Astrocyte of the spinal cord (primary cell): ENCODE measurements at regions not wholly inside any gene's neighbourhood (a gene's known extent, or its start where the extent isn't known, plus 50 kb on each side); places are given as distances from the start of the nearest gene placed in this dataset.

Experiments
- DNase-seq: peaks from one replicate; pipeline ENCODE4 v3.0.0; 2011; ENCODE audit warnings: low read depth, low spot score
- H3K4me3 ChIP-seq: 2 replicates; pipeline ENCODE4 v1.5.1; 2011; ENCODE audit warnings: low read depth, mild to moderate bottlenecking, low read length, moderate library complexity
- CTCF ChIP-seq: IDR thresholded peaks from 2 replicates; pipeline ENCODE4 v1.5.1; 2012; ENCODE audit warnings: low read depth, mild to moderate bottlenecking, low read length, inconsistent platforms
- in situ Hi-C: cut with HindIII; loops from 2 replicates; pipeline ENCODE4 v1.10.0; 2017; ENCODE audit warnings: low sequenced_read_pairs

- DNase-seq: no peak
- no peak for TF ChIP-seq CTCF
- H3K4me3 ChIP-seq: no peak overlapping the region
- in situ Hi-C loops: no loop called here
Observed at GRCh38 chr1:70919706-70920323, 127.8 kb downstream of the PTGER3 start.
